SK-N-SH treated with all-trans-retinoic acid at 6 μM for 48 hours (cell line): ENCODE measurements at regions not wholly inside any gene's neighbourhood (a gene's known extent, or its start where the extent isn't known, plus 50 kb on each side); places are given as distances from the start of the nearest gene placed in this dataset.
"Not testable (repeated sequence)": the region's sequence is repeated elsewhere in the genome, so short reads cannot be mapped to it uniquely, and the experiment has no call there.

Source experiments
- ATAC-seq: fragments of 200-7000 bp; cut with Tn5 transposase; 3 replicates; pipeline ENCODE4 v1.9.1; 2020; ENCODE audit warnings: mild to moderate bottlenecking, moderate library complexity
- ARNTL ChIP-seq: fragments of 450-650 bp; formaldehyde crosslinking; IDR thresholded peaks from 2 replicates; pipeline ENCODE4 v1.5.0; 2020; ENCODE audit warnings: low read depth, mild to moderate bottlenecking, moderate library complexity, borderline replicate concordance
- BACH2 ChIP-seq: fragments of 250-450 bp; sonication (Bioruptor Pico); IDR thresholded peaks from 2 replicates; pipeline ENCODE4 v1.9.0; 2021; ENCODE audit warnings: mild to moderate bottlenecking, borderline replicate concordance
- CREB5 ChIP-seq: fragments of 250-450 bp; sonication (Bioruptor Pico); IDR thresholded peaks from 2 replicates; pipeline ENCODE4 v1.5.1; 2020; ENCODE audit warnings: low read depth, mild to moderate bottlenecking, moderate library complexity
- CSDC2 ChIP-seq: fragments of 250-450 bp; sonication (Bioruptor Pico); IDR thresholded peaks from 2 replicates; pipeline ENCODE4 v1.5.0; 2020; ENCODE audit warnings: mild to moderate bottlenecking, moderate library complexity
- CSRNP3 ChIP-seq: fragments of 250-450 bp; sonication (Bioruptor Pico); IDR thresholded peaks from 2 replicates; pipeline ENCODE4 v1.5.1; 2021; ENCODE audit warnings: mild to moderate bottlenecking, moderate library complexity
- ESRRG ChIP-seq: fragments of 250-450 bp; sonication (Bioruptor Pico); IDR thresholded peaks from 2 replicates; pipeline ENCODE4 v1.6.1; 2021; ENCODE audit warnings: mild to moderate bottlenecking
- GLIS3 ChIP-seq: fragments of 250-450 bp; sonication (Bioruptor Pico); IDR thresholded peaks from 2 replicates; pipeline ENCODE4 v1.5.0; 2020; ENCODE audit warnings: mild to moderate bottlenecking, moderate library complexity
- ISL1 ChIP-seq: fragments of 250-450 bp; sonication (Bioruptor Pico); IDR thresholded peaks from 2 replicates; pipeline ENCODE4 v2.1.2; 2022; ENCODE audit warnings: mild to moderate bottlenecking, moderate library complexity
- OSR1 ChIP-seq: fragments of 250-450 bp; sonication (Bioruptor Pico); IDR thresholded peaks from 2 replicates; pipeline ENCODE4 v1.8.0; 2022; ENCODE audit warnings: moderate library complexity, mild to moderate bottlenecking, inconsistent platforms
- PATZ1 ChIP-seq: fragments of 250-450 bp; sonication (Bioruptor Pico); IDR thresholded peaks from 2 replicates; pipeline ENCODE4 v1.8.0; 2020; ENCODE audit warnings: mild to moderate bottlenecking, moderate library complexity, borderline replicate concordance
- POU6F1 ChIP-seq: fragments of 250-450 bp; sonication (Bioruptor Pico); IDR thresholded peaks from 2 replicates; pipeline ENCODE4 v1.8.0; 2021; ENCODE audit warnings: low read depth, mild to moderate bottlenecking, moderate library complexity, borderline replicate concordance
- PPARA ChIP-seq: fragments of 250-450 bp; sonication (Bioruptor Pico); IDR thresholded peaks from 2 replicates; pipeline ENCODE4 v1.5.0; 2020; ENCODE audit warnings: mild to moderate bottlenecking, borderline replicate concordance
- RARB ChIP-seq: fragments of 250-450 bp; sonication (Bioruptor Pico); IDR thresholded peaks from 2 replicates; pipeline ENCODE4 v1.8.0; 2021; ENCODE audit warnings: mild to moderate bottlenecking, moderate library complexity
- SNAI2 ChIP-seq: fragments of 250-450 bp; sonication (Bioruptor Pico); IDR thresholded peaks from 2 replicates; pipeline ENCODE4 v1.5.0; 2020; ENCODE audit warnings: mild to moderate bottlenecking, moderate library complexity
- TCF4 ChIP-seq: fragments of 250-450 bp; sonication (Bioruptor Pico); IDR thresholded peaks from 2 replicates; pipeline ENCODE4 v1.8.0; 2021; ENCODE audit warnings: mild to moderate bottlenecking, moderate library complexity, borderline replicate concordance
- TOX ChIP-seq: fragments of 250-450 bp; sonication (Bioruptor Pico); IDR thresholded peaks from 2 replicates; pipeline ENCODE4 v1.8.0; 2021; ENCODE audit warnings: mild to moderate bottlenecking, moderate library complexity, borderline replicate concordance
- TSHZ2 ChIP-seq: fragments of 250-450 bp; sonication (Bioruptor Pico); IDR thresholded peaks from 2 replicates; pipeline ENCODE4 v1.5.0; 2020; ENCODE audit warnings: mild to moderate bottlenecking, moderate library complexity
- ZC3H10 ChIP-seq: fragments of 250-450 bp; sonication (Bioruptor Pico); IDR thresholded peaks from 2 replicates; pipeline ENCODE4 v1.5.1; 2021; ENCODE audit warnings: mild to moderate bottlenecking, moderate library complexity
- ZFP3 ChIP-seq: fragments of 250-450 bp; sonication (Bioruptor Pico); IDR thresholded peaks from 2 replicates; pipeline ENCODE4 v1.5.0; 2020; ENCODE audit warnings: mild to moderate bottlenecking, moderate library complexity
- ZFP30 ChIP-seq: fragments of 450-650 bp; formaldehyde crosslinking; IDR thresholded peaks from 2 replicates; pipeline ENCODE4 v1.5.0; 2022; ENCODE audit warnings: mild to moderate bottlenecking, moderate library complexity
- ZNF565 ChIP-seq: fragments of 450-650 bp; formaldehyde crosslinking; conservative IDR thresholded peaks from 2 replicates; pipeline ENCODE4 v1.5.0; 2020; ENCODE audit warnings: low read depth, mild to moderate bottlenecking, moderate library complexity
- ZNF70 ChIP-seq: fragments of 450-650 bp; formaldehyde crosslinking; IDR thresholded peaks from 2 replicates; pipeline ENCODE4 v1.5.0; 2020; ENCODE audit warnings: mild to moderate bottlenecking, moderate library complexity

- ATAC-seq: no peak
- TF ChIP-seq ESRRG (CRISPR knock-in tag) (no peak), PATZ1 (no peak)
These were observed 1397.0 kb downstream of the UQCRFS1 start for GRCh38 chr19:27815985-27816384.

- ATAC-seq: not testable (repeated sequence)
These were observed 1398.1 kb downstream of the UQCRFS1 start for GRCh38 chr19:27814834-27815233.

- ATAC-seq: not testable (repeated sequence)
These were observed 1398.7 kb downstream of the UQCRFS1 start for GRCh38 chr19:27814274-27814673.

GRCh38 chr19:27806471-27807070, 1406.4 kb downstream of the UQCRFS1 start:
- no peak for TF ChIP-seq PPARA (CRISPR knock-in tag)
- no peak for TF ChIP-seq ZFP3 (CRISPR knock-in tag)
- TF ChIP-seq BACH2: no peak
- TF ChIP-seq ESRRG (CRISPR knock-in tag): no peak
- TF ChIP-seq ZNF70: no peak
- TF ChIP-seq TSHZ2 (CRISPR knock-in tag): no peak
- TF ChIP-seq CREB5 (CRISPR knock-in tag): no peak
- no peak for TF ChIP-seq TOX (CRISPR knock-in tag)
- no peak for TF ChIP-seq ZC3H10
- TF ChIP-seq ARNTL (CRISPR knock-in tag): no peak
- no peak for TF ChIP-seq CSRNP3 (CRISPR knock-in tag)
- no peak for TF ChIP-seq ZNF565
- TF ChIP-seq ISL1: no peak
- no peak for TF ChIP-seq CSDC2
- no peak for TF ChIP-seq POU6F1 (CRISPR knock-in tag)

GRCh38 chr19:27805848-27806247, 1407.1 kb downstream of the UQCRFS1 start:
- no peak for ATAC-seq
- TF ChIP-seq ZC3H10: no peak
- TF ChIP-seq OSR1: no peak
- TF ChIP-seq ARNTL (CRISPR knock-in tag): no peak
- no peak for TF ChIP-seq ZFP30
- TF ChIP-seq RARB (CRISPR knock-in tag): no peak
- no peak for TF ChIP-seq CREB5 (CRISPR knock-in tag)
- TF ChIP-seq ISL1: no peak
- no peak for TF ChIP-seq TCF4 (CRISPR knock-in tag)
- no peak for TF ChIP-seq ZFP3 (CRISPR knock-in tag)
- no peak for TF ChIP-seq ZNF70
- no peak for TF ChIP-seq ZNF565
- TF ChIP-seq SNAI2 (CRISPR knock-in tag): no peak
- TF ChIP-seq CSDC2: no peak
- TF ChIP-seq CSRNP3 (CRISPR knock-in tag): no peak
- TF ChIP-seq GLIS3 (CRISPR knock-in tag): no peak

More at GRCh38 chr19:27806471-27807070, 1406.4 kb downstream of the UQCRFS1 start:
- ATAC-seq: no peak
